ENCODE measurements at regions not wholly inside any gene's neighbourhood (a gene's known extent, or its start where the extent isn't known, plus 50 kb on each side); places are given as distances from the start of the nearest gene placed in this dataset.
"Not testable (repeated sequence)": the region's sequence is repeated elsewhere in the genome, so short reads cannot be mapped to it uniquely, and the experiment has no call there.

- H3K4me3 ChIP-seq (ENCODE audit: low read depth, low read length): no peak overlapping the region
- no peak for TF ChIP-seq CTCF (IDR thresholded peaks at IDR 0.05; ENCODE audit: borderline replicate concordance, insufficient read depth, low read depth, low read length)
Measured at GRCh38 chr5:56383761-56384160, 150.6 kb upstream of the ANKRD55 start.

GRCh38 chr5:56382896-56383295 lies 149.8 kb upstream of the ANKRD55 start:
- no peak for TF ChIP-seq CTCF (IDR thresholded peaks at IDR 0.05; ENCODE audit: borderline replicate concordance, insufficient read depth, low read depth, low read length)
- H3K4me3 ChIP-seq (ENCODE audit: low read depth, low read length): no peak overlapping the region

GRCh38 chr5:56377573-56377972 lies 144.4 kb upstream of the ANKRD55 start:
- no peak for TF ChIP-seq CTCF (IDR thresholded peaks at IDR 0.05; ENCODE audit: borderline replicate concordance, insufficient read depth, low read depth, low read length)
- no peak overlapping the region for H3K4me3 ChIP-seq (ENCODE audit: low read depth, low read length)

GRCh38 chr5:56376128-56376527 lies 143.0 kb upstream of the ANKRD55 start:
- no peak for TF ChIP-seq CTCF (IDR thresholded peaks at IDR 0.05; ENCODE audit: borderline replicate concordance, insufficient read depth, low read depth, low read length)
- H3K4me3 ChIP-seq (ENCODE audit: low read depth, low read length): no peak overlapping the region

GRCh38 chr5:56375011-56375410 lies 141.9 kb upstream of the ANKRD55 start:
- no peak for TF ChIP-seq CTCF (IDR thresholded peaks at IDR 0.05; ENCODE audit: borderline replicate concordance, insufficient read depth, low read depth, low read length)
- H3K4me3 ChIP-seq (ENCODE audit: low read depth, low read length): no peak overlapping the region

GRCh38 chr5:56372491-56372890 lies 139.4 kb upstream of the ANKRD55 start:
- not testable (repeated sequence) for H3K4me3 ChIP-seq (ENCODE audit: low read depth, low read length)

GRCh38 chr5:56369361-56369811 lies 136.3 kb upstream of the ANKRD55 start:
- H3K4me3 ChIP-seq (ENCODE audit: low read depth, low read length): no peak overlapping the region
- no peak for TF ChIP-seq CTCF (IDR thresholded peaks at IDR 0.05; ENCODE audit: borderline replicate concordance, insufficient read depth, low read depth, low read length)

- H3K4me3 ChIP-seq (ENCODE audit: low read depth, low read length): no peak overlapping the region
- no peak for TF ChIP-seq CTCF (IDR thresholded peaks at IDR 0.05; ENCODE audit: borderline replicate concordance, insufficient read depth, low read depth, low read length)
Measured at GRCh38 chr5:56367748-56368147, 134.6 kb upstream of the ANKRD55 start.

Data from GM12875 (cell line).